Keratinocyte (primary cell): ENCODE measurements at regions not wholly inside any gene's neighbourhood (a gene's known extent, or its start where the extent isn't known, plus 50 kb on each side); places are given as distances from the start of the nearest gene placed in this dataset.

Experiments used
- DNase-seq: peaks from one replicate; pipeline ENCODE4 v3.0.0-alpha.2; 2011; ENCODE audit warnings: low read depth, missing footprints, low spot score
- FAIRE-seq: peaks from 2 replicates; lab custom pipeline; 2011; peaks lifted over from hg19 to GRCh38; lab: Jason Lieb, UNC
- H2AFZ ChIP-seq: 2 replicates; pipeline ENCODE4 v1.6.0; 2012; ENCODE audit warnings: low read length, control low read depth, inconsistent platforms; ENCODE audit not compliant: control insufficient read depth
- H3K27ac ChIP-seq: 2 replicates; pipeline ENCODE4 v1.5.1; 2011; ENCODE audit warnings: low read length; ENCODE audit not compliant: control insufficient read depth, insufficient read depth
- H3K27me3 ChIP-seq: 3 replicates; pipeline ENCODE4 v1.6.0; 2011; ENCODE audit warnings: low read length; ENCODE audit not compliant: control insufficient read depth, insufficient read depth; ENCODE audit errors: extremely low read depth
- H3K36me3 ChIP-seq, 2 experiments: 2 replicates in 1 of 2; 3 replicates in 1 of 2; pipeline ENCODE4 v1.5.1; 2011; ENCODE audit warnings: low read length in 2 of 2, mild to moderate bottlenecking in 1 of 2; ENCODE audit not compliant: control insufficient read depth in 2 of 2, insufficient read depth in 2 of 2; ENCODE audit errors: extremely low read depth in 1 of 2
- H3K4me1 ChIP-seq: 3 replicates; pipeline ENCODE4 v1.5.1; 2011; ENCODE audit warnings: low read length; ENCODE audit not compliant: control insufficient read depth, insufficient read depth; ENCODE audit errors: extremely low read depth
- H3K4me2 ChIP-seq: 3 replicates; pipeline ENCODE4 v1.6.0; 2011; ENCODE audit warnings: low read depth, low read length; ENCODE audit not compliant: control insufficient read depth, insufficient read depth; ENCODE audit errors: extremely low read depth
- H3K4me3 ChIP-seq, 3 experiments: fragments of 200-600 bp in 1 of 3; sonication (generic) in 1 of 3; 2 replicates in 2 of 3; 3 replicates in 1 of 3; pipeline ENCODE4 v1.5.1; 2011 to 2016; ENCODE audit warnings: low read length in 3 of 3, mild to moderate bottlenecking in 3 of 3, control low read depth in 2 of 3, inconsistent platforms in 1 of 3, low read depth in 1 of 3, mixed read lengths in 1 of 3, mixed run types in 1 of 3, moderate library complexity in 1 of 3; ENCODE audit not compliant: control insufficient read depth in 2 of 3, insufficient read depth in 2 of 3; ENCODE audit errors: extremely low read depth in 1 of 3
- H3K79me2 ChIP-seq: 2 replicates; pipeline ENCODE4 v1.6.0; 2012; ENCODE audit warnings: low read length; ENCODE audit not compliant: control insufficient read depth, insufficient read depth
- H3K9ac ChIP-seq: 3 replicates; pipeline ENCODE4 v1.6.0; 2011; ENCODE audit warnings: low read length; ENCODE audit not compliant: control insufficient read depth, insufficient read depth; ENCODE audit errors: extremely low read depth
- H3K9me1 ChIP-seq: 3 replicates; pipeline ENCODE4 v1.6.0; 2011; ENCODE audit warnings: low read length; ENCODE audit not compliant: control insufficient read depth, insufficient read depth; ENCODE audit errors: extremely low read depth
- H3K9me3 ChIP-seq: 2 replicates; pipeline ENCODE4 v1.5.1; 2012; ENCODE audit warnings: low read depth, low read length; ENCODE audit not compliant: control insufficient read depth
- H4K20me1 ChIP-seq: 3 replicates; pipeline ENCODE4 v1.6.0; 2011; ENCODE audit warnings: low read length; ENCODE audit not compliant: control insufficient read depth, insufficient read depth; ENCODE audit errors: extremely low read depth
- CTCF ChIP-seq, 3 experiments: IDR thresholded peaks in 1 of 3; conservative IDR thresholded peaks in 1 of 3; optimal IDR thresholded peaks in 1 of 3; 2 replicates in 2 of 3; 3 replicates in 1 of 3; pipeline versions ENCODE3 to v1.5.1; 2011; ENCODE audit warnings: low read length in 3 of 3, mild to moderate bottlenecking in 3 of 3, moderate library complexity in 2 of 3, control low read depth in 1 of 3, inconsistent platforms in 1 of 3; ENCODE audit not compliant: insufficient read depth in 2 of 3; ENCODE audit errors: extremely low read depth in 1 of 3
- EZH2 ChIP-seq: IDR thresholded peaks from one replicate; pipeline ENCODE4 v1.6.1; 2012; ENCODE audit warnings: inconsistent platforms, mild to moderate bottlenecking, low read length, moderate library complexity
- dilution Hi-C: fragments of 300-500 bp; cut with MboI; formaldehyde crosslinking; loops from one replicate; pipeline ENCODE4 v1.7.0; 2020; ENCODE audit warnings: low sequenced_read_pairs; ENCODE audit not compliant: extremely low pct_ligation_motif_present

- no peaks in the 10 kb centered on the region for H3K9me3 ChIP-seq
- H3K4me3 ChIP-seq: no peak overlapping the region
- H4K20me1 ChIP-seq: no peaks in the 10 kb centered on the region
- H2AFZ ChIP-seq: no peak overlapping the region
- TF ChIP-seq EZH2: no peak
- TF ChIP-seq CTCF (optimal IDR thresholded peaks at IDR 0.05 in 1 of 3, IDR thresholded peaks at IDR 0.05 in 1 of 3, conservative IDR thresholded peaks at IDR 0.05 in 1 of 3; ENCODE audit: extremely low read depth in 1 of 3, insufficient read depth in 2 of 3, low read length in 3 of 3): no peak
- H3K9me1 ChIP-seq: no peaks in the 10 kb centered on the region
- H3K9ac ChIP-seq: no peak overlapping the region
- H3K27me3 ChIP-seq: no peaks in the 10 kb centered on the region
- no peaks in the 10 kb centered on the region for H3K36me3 ChIP-seq
- H3K4me1 ChIP-seq: no peaks in the 10 kb centered on the region
- dilution Hi-C loops: no loop called here
- no peak for FAIRE-seq
- H3K4me2 ChIP-seq: no peak overlapping the region
- no peak for DNase-seq
- H3K79me2 ChIP-seq: no peaks in the 10 kb centered on the region
- H3K27ac ChIP-seq: no peak overlapping the region
Observed at GRCh38 chr5:92850886-92851285, 730.1 kb downstream of the NR2F1-AS1 start.

GRCh38 chr5:92849756-92850155 lies 731.3 kb downstream of the NR2F1-AS1 start:
- no peak for TF ChIP-seq EZH2
- TF ChIP-seq CTCF (optimal IDR thresholded peaks at IDR 0.05 in 1 of 3, IDR thresholded peaks at IDR 0.05 in 1 of 3, conservative IDR thresholded peaks at IDR 0.05 in 1 of 3; ENCODE audit: extremely low read depth in 1 of 3, insufficient read depth in 2 of 3, low read length in 3 of 3): no peak
- no peak overlapping the region for H3K27ac ChIP-seq
- dilution Hi-C loops: no loop called here
- no peaks in the 10 kb centered on the region for H3K9me3 ChIP-seq
- H3K4me1 ChIP-seq: no peaks in the 10 kb centered on the region
- H3K4me3 ChIP-seq: no peak overlapping the region
- H3K27me3 ChIP-seq: no peaks in the 10 kb centered on the region
- no peak for FAIRE-seq
- no peaks in the 10 kb centered on the region for H3K79me2 ChIP-seq
- H3K36me3 ChIP-seq: no peaks in the 10 kb centered on the region
- no peak for DNase-seq
- H4K20me1 ChIP-seq: no peaks in the 10 kb centered on the region
- no peaks in the 10 kb centered on the region for H3K9me1 ChIP-seq
- H2AFZ ChIP-seq: no peak overlapping the region
- H3K9ac ChIP-seq: no peak overlapping the region
- H3K4me2 ChIP-seq: no peak overlapping the region
